ENCODE measurements at regions not wholly inside any gene's neighbourhood (a gene's known extent, or its start where the extent isn't known, plus 50 kb on each side); places are given as distances from the start of the nearest gene placed in this dataset.
A peak's percentile ranks its signal among the peaks of the same experiment; 100 is the strongest.
"Not testable (repeated sequence)": the region's sequence is repeated elsewhere in the genome, so short reads cannot be mapped to it uniquely, and the experiment has no call there.

DNA sequence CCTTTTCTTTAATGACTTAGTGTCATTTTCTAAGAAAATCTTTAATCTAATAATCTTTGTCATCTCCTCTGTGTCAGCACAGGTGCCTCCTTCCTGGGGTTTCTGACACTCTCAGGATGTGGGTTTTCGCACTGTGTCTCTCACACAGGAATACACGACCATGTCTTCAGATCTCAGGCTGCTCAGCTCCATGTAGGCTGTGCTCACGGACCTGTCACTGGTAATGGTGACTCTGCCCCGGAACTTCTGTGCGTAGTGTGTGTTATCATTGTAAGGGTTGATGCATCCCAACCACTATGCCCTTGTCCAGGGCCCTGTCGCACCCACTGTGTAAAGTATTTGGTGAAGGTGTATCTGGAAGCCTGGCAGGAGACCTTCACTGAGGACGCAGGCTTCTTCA, 647.8 kb downstream of the TMEM121 start:
- Histone ChIP-seq H3F3A (ENCODE audit: control insufficient read depth, insufficient read depth) (no peaks in the 10 kb centered on the region), H3K36me3 (ENCODE audit: control insufficient read depth, low read length) (no peaks in the 10 kb centered on the region), H3K4me1 (ENCODE audit: control insufficient read depth, low read length) (peaks cover 14% of the 10 kb centered on the region), H3K9me2 (replicated peaks; ENCODE audit: control insufficient read depth, low read length) (no peaks in the 10 kb centered on the region), H4K20me1 (ENCODE audit: control insufficient read depth, insufficient read depth, low read depth, low read length) (no peaks in the 10 kb centered on the region), H3K27me3 (ENCODE audit: control insufficient read depth, low read length) (no peaks in the 10 kb centered on the region), H3K4me3 (ENCODE audit: low read length) (no peak overlapping the region), H3K4me2 (ENCODE audit: low read length) (peak overlapping the region; percentile 21; the same call in 1 of the 2 replicates), H3K79me2 (ENCODE audit: control insufficient read depth, low read length) (no peaks in the 10 kb centered on the region), H3K27ac (ENCODE audit: low read depth, low read length) (no peak overlapping the region), H3K9me3 (ENCODE audit: control insufficient read depth, insufficient read depth, low read length) (peaks cover 2% of the 10 kb centered on the region; the same call in 1 of the 2 replicates)
- TF ChIP-seq EZH2phosphoT487 (IDR thresholded peaks at IDR 0.05; ENCODE audit: borderline replicate concordance, low read length) (no peak), CTCF (IDR thresholded peaks at IDR 0.05; ENCODE audit: low read depth, low read length, poor library complexity, severe bottlenecking) (no peak)

GRCh38 chr14:106177266-106178246, 651.2 kb downstream of the TMEM121 start:
- not testable (repeated sequence) for H3K4me3 ChIP-seq (ENCODE audit: low read length); H3F3A ChIP-seq (ENCODE audit: control insufficient read depth, insufficient read depth); H3K4me2 ChIP-seq (ENCODE audit: low read length); H4K20me1 ChIP-seq (ENCODE audit: control insufficient read depth, insufficient read depth, low read depth, low read length); H3K9me3 ChIP-seq (ENCODE audit: control insufficient read depth, insufficient read depth, low read length); H3K79me2 ChIP-seq (ENCODE audit: control insufficient read depth, low read length); H3K9me2 ChIP-seq (replicated peaks; ENCODE audit: control insufficient read depth, low read length); H3K27me3 ChIP-seq (ENCODE audit: control insufficient read depth, low read length); H3K27ac ChIP-seq (ENCODE audit: low read depth, low read length); H3K36me3 ChIP-seq (ENCODE audit: control insufficient read depth, low read length)
- TF ChIP-seq CTCF (IDR thresholded peaks at IDR 0.05; ENCODE audit: low read depth, low read length, poor library complexity, severe bottlenecking), result peak; percentile 53
- H3K4me1 ChIP-seq (ENCODE audit: control insufficient read depth, low read length), result peaks cover 14% of the 10 kb centered on the region

GRCh38 chr14:106179761-106180160, 653.4 kb downstream of the TMEM121 start:
- Histone ChIP-seq H3K4me1 (ENCODE audit: control insufficient read depth, low read length) (peaks cover 7% of the 10 kb centered on the region), H3K36me3 (ENCODE audit: control insufficient read depth, low read length) (no peaks in the 10 kb centered on the region), H3K9me3 (ENCODE audit: control insufficient read depth, insufficient read depth, low read length) (no peaks in the 10 kb centered on the region), H3K4me3 (ENCODE audit: low read length) (no peak overlapping the region), H3K27me3 (ENCODE audit: control insufficient read depth, low read length) (0 out of 2 replicates have a peak, but pooled peaks cover 4% of the 10 kb centered on the region), H3K27ac (ENCODE audit: low read depth, low read length) (no peak overlapping the region), H3F3A (ENCODE audit: control insufficient read depth, insufficient read depth) (no peaks in the 10 kb centered on the region), H3K4me2 (ENCODE audit: low read length) (no peak overlapping the region), H3K9me2 (replicated peaks; ENCODE audit: control insufficient read depth, low read length) (no peaks in the 10 kb centered on the region), H3K79me2 (ENCODE audit: control insufficient read depth, low read length) (no peaks in the 10 kb centered on the region), H4K20me1 (ENCODE audit: control insufficient read depth, insufficient read depth, low read depth, low read length) (no peaks in the 10 kb centered on the region)
- TF ChIP-seq CTCF (IDR thresholded peaks at IDR 0.05; ENCODE audit: low read depth, low read length, poor library complexity, severe bottlenecking), result no peak
- TF ChIP-seq EZH2phosphoT487 (IDR thresholded peaks at IDR 0.05; ENCODE audit: borderline replicate concordance, low read length), result no peak

DNA sequence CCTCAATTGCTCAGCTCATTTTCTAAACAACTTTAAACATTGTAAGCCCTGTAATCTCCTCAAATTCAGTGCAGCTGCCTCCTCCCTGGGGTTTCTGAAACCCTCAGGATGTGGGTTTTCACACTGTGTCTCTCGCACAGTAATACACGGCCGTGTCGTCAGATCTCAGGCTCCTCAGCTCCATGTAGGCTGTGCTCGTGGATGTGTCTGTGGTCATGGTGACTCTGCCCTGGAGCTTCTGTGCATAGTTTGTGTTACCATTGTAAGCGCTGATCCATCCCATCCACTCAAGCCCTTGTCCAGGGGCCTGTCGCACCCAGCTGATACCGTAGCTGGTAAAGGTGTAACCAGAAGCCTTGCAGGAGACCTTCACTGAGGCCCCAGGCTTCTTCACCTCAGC, 658.4 kb downstream of the TMEM121 start:
- H4K20me1 ChIP-seq (ENCODE audit: control insufficient read depth, insufficient read depth, low read depth, low read length); H3K9me2 ChIP-seq (replicated peaks; ENCODE audit: control insufficient read depth, low read length); H3K4me2 ChIP-seq (ENCODE audit: low read length); H3K27ac ChIP-seq (ENCODE audit: low read depth, low read length); H3F3A ChIP-seq (ENCODE audit: control insufficient read depth, insufficient read depth); H3K79me2 ChIP-seq (ENCODE audit: control insufficient read depth, low read length); H3K4me3 ChIP-seq (ENCODE audit: low read length); H3K27me3 ChIP-seq (ENCODE audit: control insufficient read depth, low read length); H3K36me3 ChIP-seq (ENCODE audit: control insufficient read depth, low read length); H3K9me3 ChIP-seq (ENCODE audit: control insufficient read depth, insufficient read depth, low read length): not testable (repeated sequence)
- H3K4me1 ChIP-seq (ENCODE audit: control insufficient read depth, low read length), result peaks cover 12% of the 10 kb centered on the region

DNA sequence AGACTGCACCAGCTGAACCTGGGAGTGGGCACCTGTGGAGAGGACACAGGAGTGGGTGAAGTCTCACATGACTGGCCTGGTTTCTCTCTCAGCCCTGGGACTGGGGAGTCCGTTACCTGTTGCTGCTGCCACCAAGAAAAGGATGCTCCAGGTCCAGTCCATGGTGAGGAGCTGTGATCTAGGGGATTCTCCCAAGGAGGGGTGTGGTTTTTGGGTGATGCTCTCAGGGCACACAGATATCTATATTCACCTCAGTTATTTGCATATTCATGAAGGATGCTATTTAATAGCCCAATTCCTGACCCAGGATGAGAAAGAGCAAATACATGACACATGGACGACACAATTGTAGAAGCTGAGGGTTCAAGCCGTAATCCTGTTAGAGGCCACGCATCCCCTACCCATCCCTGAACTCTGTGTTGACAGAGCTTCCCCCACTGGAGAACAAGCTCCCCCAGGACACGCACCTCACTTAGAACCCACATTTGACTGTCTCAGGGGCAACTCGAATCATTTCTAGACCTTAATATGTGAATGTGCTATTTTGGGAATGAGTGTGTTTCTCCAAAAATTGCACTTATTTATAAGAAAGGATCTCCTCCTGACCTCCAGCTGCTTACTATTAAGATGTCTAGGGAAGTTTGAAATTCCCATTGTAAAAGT, 658.9 kb downstream of the TMEM121 start:
- H3K9me3 ChIP-seq (ENCODE audit: control insufficient read depth, insufficient read depth, low read length), result not testable (repeated sequence)
- H3K4me2 ChIP-seq (ENCODE audit: low read length), result peak overlapping the region; percentile 35

More for the DNA sequence above, 658.9 kb downstream of the TMEM121 start:
- Histone ChIP-seq H3K27ac (ENCODE audit: low read depth, low read length) (peak overlapping the region; percentile 29; the same call in 1 of the 2 replicates), H3K4me1 (ENCODE audit: control insufficient read depth, low read length) (peaks cover 12% of the 10 kb centered on the region)
- not testable (repeated sequence) for H3K9me2 ChIP-seq (replicated peaks; ENCODE audit: control insufficient read depth, low read length); H3F3A ChIP-seq (ENCODE audit: control insufficient read depth, insufficient read depth); H4K20me1 ChIP-seq (ENCODE audit: control insufficient read depth, insufficient read depth, low read depth, low read length); H3K27me3 ChIP-seq (ENCODE audit: control insufficient read depth, low read length); H3K4me3 ChIP-seq (ENCODE audit: low read length); H3K79me2 ChIP-seq (ENCODE audit: control insufficient read depth, low read length); H3K36me3 ChIP-seq (ENCODE audit: control insufficient read depth, low read length)

All from DOHH2 (cell line).